ENCODE measurements at regions not wholly inside any gene's neighbourhood (a gene's known extent, or its start where the extent isn't known, plus 50 kb on each side); places are given as distances from the start of the nearest gene placed in this dataset.
A peak's percentile ranks its signal among the peaks of the same experiment; 100 is the strongest.

- no peak for DNase-seq
These were observed 54.8 kb upstream of the BTRC start for GRCh38 chr10:101299211-101299610.

- peak; percentile 65 to 81 (median 72) for DNase-seq
These were observed 52.7 kb upstream of the BTRC start for GRCh38 chr10:101301111-101301731.

GRCh38 chr10:101303087-101303703 is 50.8 kb upstream of the BTRC start:
- no peak for DNase-seq
